Neural progenitor cell (in vitro differentiated cells): ENCODE measurements at regions not wholly inside any gene's neighbourhood (a gene's known extent, or its start where the extent isn't known, plus 50 kb on each side); places are given as distances from the start of the nearest gene placed in this dataset.
A peak's percentile ranks its signal among the peaks of the same experiment; 100 is the strongest.

Source experiments
- DNase-seq: peaks from one replicate; pipeline ENCODE4 v3.0.0-alpha.2; 2016; ENCODE audit warnings: low spot score
- H2AFZ ChIP-seq: fragments of 200-600 bp; sonication (generic); replicated peaks from 2 replicates; pipeline ENCODE4 v1.6.1; 2016; ENCODE audit warnings: antibody characterized with exemption
- H3F3A ChIP-seq: fragments of 200-600 bp; sonication (generic); 2 replicates; pipeline ENCODE4 v1.6.1; 2016; ENCODE audit warnings: antibody characterized with exemption, low read depth
- H3K27ac ChIP-seq: fragments of 200-600 bp; sonication (generic); 2 replicates; pipeline ENCODE4 v1.5.1; 2016; ENCODE audit warnings: mild to moderate bottlenecking
- H3K27me3 ChIP-seq: fragments of 200-600 bp; sonication (generic); 2 replicates; pipeline ENCODE4 v1.6.1; 2016; ENCODE audit warnings: mild to moderate bottlenecking, moderate library complexity
- H3K36me3 ChIP-seq: fragments of 200-600 bp; sonication (generic); 2 replicates; pipeline ENCODE4 v1.5.1; 2016
- H3K4me1 ChIP-seq: fragments of 200-600 bp; sonication (generic); 2 replicates; pipeline ENCODE4 v1.6.1; 2016; ENCODE audit warnings: mixed run types
- H3K4me2 ChIP-seq: fragments of 200-600 bp; sonication (generic); 2 replicates; pipeline ENCODE4 v1.6.1; 2016
- H3K4me3 ChIP-seq: fragments of 200-600 bp; sonication (generic); 2 replicates; pipeline ENCODE4 v1.5.1; 2016
- H3K79me2 ChIP-seq: fragments of 200-600 bp; sonication (generic); 2 replicates; pipeline ENCODE4 v1.6.1; 2016; ENCODE audit warnings: low read depth
- H3K9ac ChIP-seq: fragments of 200-600 bp; sonication (generic); 2 replicates; pipeline ENCODE4 v1.6.1; 2016
- H3K9me3 ChIP-seq: fragments of 200-600 bp; sonication (generic); 2 replicates; pipeline ENCODE4 v1.5.1; 2016; ENCODE audit warnings: low read depth
- H4K20me1 ChIP-seq: fragments of 200-600 bp; sonication (generic); 2 replicates; pipeline ENCODE4 v1.6.1; 2016; ENCODE audit warnings: low read depth
- H3K27ac Mint-ChIP-seq: 3 replicates; pipeline ENCODE4 v1.8.0; 2021; ENCODE audit warnings: mixed read lengths
- H3K27me3 Mint-ChIP-seq: 2 replicates; pipeline ENCODE4 v1.8.0; 2022; ENCODE audit warnings: low read depth, mild to moderate bottlenecking, inconsistent platforms, moderate library complexity, mixed read lengths; ENCODE audit not compliant: insufficient read depth
- H3K36me3 Mint-ChIP-seq: 3 replicates; pipeline ENCODE4 v1.8.0; 2021; ENCODE audit warnings: mixed read lengths
- H3K4me1 Mint-ChIP-seq: 3 replicates; pipeline ENCODE4 v1.8.0; 2021; ENCODE audit warnings: mixed read lengths
- H3K4me3 Mint-ChIP-seq: 3 replicates; pipeline ENCODE4 v1.8.0; 2021; ENCODE audit warnings: mild to moderate bottlenecking, moderate library complexity, mixed read lengths
- H3K9me3 Mint-ChIP-seq: 3 replicates; pipeline ENCODE4 v1.8.0; 2020; ENCODE audit warnings: mixed read lengths
- EZH2 ChIP-seq: fragments of 200-600 bp; sonication (generic); IDR thresholded peaks from 2 replicates; pipeline ENCODE4 v1.6.1; 2017; ENCODE audit warnings: antibody characterized with exemption, mild to moderate bottlenecking, moderate library complexity
- EZH2phosphoT487 ChIP-seq: fragments of 200-600 bp; sonication (generic); IDR thresholded peaks from 2 replicates; pipeline ENCODE4 v1.6.1; 2017; ENCODE audit warnings: antibody characterized with exemption
- TF ChIP-seq, protein P1 (sequence below): fragments of 200-600 bp; sonication (generic); IDR thresholded peaks from 2 replicates; pipeline ENCODE4 v1.5.1; 2017; ENCODE audit warnings: antibody characterized with exemption, mild to moderate bottlenecking

GRCh38 chr18:23400918-23401317 is 52.2 kb upstream of the RIOK3 start:
- Histone ChIP-seq H3K4me2 (peak overlapping the region; percentile 11), H3K36me3 (no peaks in the 10 kb centered on the region), H3K4me3 (no peak overlapping the region), H2AFZ (no peak overlapping the region), H3K9me3 (no peaks in the 10 kb centered on the region), H4K20me1 (no peaks in the 10 kb centered on the region), H3K79me2 (no peaks in the 10 kb centered on the region), H3K27ac (no peak overlapping the region), H3K27me3 (no peaks in the 10 kb centered on the region), H3K4me1 (peaks cover 33% of the 10 kb centered on the region), H3F3A (peaks cover 16% of the 10 kb centered on the region), H3K9ac (no peak overlapping the region)
- no peak for TF ChIP-seq EZH2phosphoT487
- TF ChIP-seq EZH2 = no peak
- TF ChIP-seq, protein P1, sequence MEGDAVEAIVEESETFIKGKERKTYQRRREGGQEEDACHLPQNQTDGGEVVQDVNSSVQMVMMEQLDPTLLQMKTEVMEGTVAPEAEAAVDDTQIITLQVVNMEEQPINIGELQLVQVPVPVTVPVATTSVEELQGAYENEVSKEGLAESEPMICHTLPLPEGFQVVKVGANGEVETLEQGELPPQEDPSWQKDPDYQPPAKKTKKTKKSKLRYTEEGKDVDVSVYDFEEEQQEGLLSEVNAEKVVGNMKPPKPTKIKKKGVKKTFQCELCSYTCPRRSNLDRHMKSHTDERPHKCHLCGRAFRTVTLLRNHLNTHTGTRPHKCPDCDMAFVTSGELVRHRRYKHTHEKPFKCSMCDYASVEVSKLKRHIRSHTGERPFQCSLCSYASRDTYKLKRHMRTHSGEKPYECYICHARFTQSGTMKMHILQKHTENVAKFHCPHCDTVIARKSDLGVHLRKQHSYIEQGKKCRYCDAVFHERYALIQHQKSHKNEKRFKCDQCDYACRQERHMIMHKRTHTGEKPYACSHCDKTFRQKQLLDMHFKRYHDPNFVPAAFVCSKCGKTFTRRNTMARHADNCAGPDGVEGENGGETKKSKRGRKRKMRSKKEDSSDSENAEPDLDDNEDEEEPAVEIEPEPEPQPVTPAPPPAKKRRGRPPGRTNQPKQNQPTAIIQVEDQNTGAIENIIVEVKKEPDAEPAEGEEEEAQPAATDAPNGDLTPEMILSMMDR = no peak
- Mint-ChIP-seq H3K27me3 (peaks cover 2% of the 10 kb centered on the region), H3K36me3 (peaks cover 9% of the 10 kb centered on the region), H3K9me3 (peaks cover 15% of the 10 kb centered on the region), H3K27ac (peak overlapping the region; percentile 93), H3K4me3 (no peak overlapping the region), H3K4me1 (peaks cover 35% of the 10 kb centered on the region)
- no peak for DNase-seq

GRCh38 chr18:23401400-23402347 is 51.4 kb upstream of the RIOK3 start:
- peak overlapping the region; percentile 39 for H3K27ac ChIP-seq
- DNase-seq = peak; percentile 78
- no peaks in the 10 kb centered on the region for H4K20me1 ChIP-seq
- peaks cover 16% of the 10 kb centered on the region for H3F3A ChIP-seq
- no peaks in the 10 kb centered on the region for H3K36me3 ChIP-seq
- peaks cover 33% of the 10 kb centered on the region for H3K4me1 ChIP-seq
- TF ChIP-seq EZH2 (no peak), EZH2phosphoT487 (no peak)
- Mint-ChIP-seq H3K27ac (peak overlapping the region; percentile 93), H3K9me3 (peaks cover 16% of the 10 kb centered on the region), H3K4me3 (no peak overlapping the region), H3K4me1 (peaks cover 39% of the 10 kb centered on the region), H3K36me3 (peaks cover 9% of the 10 kb centered on the region), H3K27me3 (peaks cover 2% of the 10 kb centered on the region)
- H2AFZ ChIP-seq = no peak overlapping the region
- no peak overlapping the region for H3K9ac ChIP-seq
- no peaks in the 10 kb centered on the region for H3K9me3 ChIP-seq
- no peak overlapping the region for H3K4me3 ChIP-seq
- H3K4me2 ChIP-seq = peak overlapping the region; percentile 11
- H3K79me2 ChIP-seq = no peaks in the 10 kb centered on the region
- H3K27me3 ChIP-seq = no peaks in the 10 kb centered on the region
